HepG2 (cell line): ENCODE measurements at regions not wholly inside any gene's neighbourhood (a gene's known extent, or its start where the extent isn't known, plus 50 kb on each side); places are given as distances from the start of the nearest gene placed in this dataset.

ENCODE experiments used
- ARHGAP35 ChIP-seq: sonication (generic); formaldehyde crosslinking; IDR thresholded peaks from 2 replicates; pipeline ENCODE4 v1.9.0; 2022; ENCODE audit warnings: mild to moderate bottlenecking, inconsistent platforms, moderate library complexity, missing genetic modification reagents, borderline replicate concordance
- ELK4 ChIP-seq: sonication (generic); formaldehyde crosslinking; IDR thresholded peaks from 2 replicates; pipeline ENCODE4 v1.9.0; 2021; ENCODE audit warnings: missing genetic modification reagents, borderline replicate concordance
- GTF3A ChIP-seq: sonication (generic); formaldehyde crosslinking; conservative IDR thresholded peaks from 2 replicates; pipeline ENCODE4 v1.4.0; 2020; ENCODE audit warnings: mild to moderate bottlenecking, missing genetic modification reagents
- HIVEP1 ChIP-seq: sonication (generic); formaldehyde crosslinking; IDR thresholded peaks from 2 replicates; pipeline ENCODE4 v1.4.0; 2020; ENCODE audit warnings: mild to moderate bottlenecking, missing genetic modification reagents
- IKZF5 ChIP-seq: IDR thresholded peaks from 2 replicates; pipeline ENCODE4 v1.6.1; 2018; ENCODE audit warnings: missing genetic modification reagents, mild to moderate bottlenecking, missing compliant biosample characterization
- JUN ChIP-seq: sonication (generic); formaldehyde crosslinking; IDR thresholded peaks from 2 replicates; pipeline ENCODE4 v1.4.0; 2020; ENCODE audit warnings: mild to moderate bottlenecking, missing genetic modification reagents
- PATZ1 ChIP-seq: sonication (generic); formaldehyde crosslinking; IDR thresholded peaks from 2 replicates; pipeline ENCODE4 v1.4.0; 2020; ENCODE audit warnings: missing genetic modification reagents
- STAT6 ChIP-seq: sonication (generic); formaldehyde crosslinking; IDR thresholded peaks from 2 replicates; pipeline ENCODE4 v1.4.0; 2020; ENCODE audit warnings: missing genetic modification reagents, mild to moderate bottlenecking, borderline replicate concordance
- XBP1 ChIP-seq: sonication (generic); formaldehyde crosslinking; IDR thresholded peaks from 2 replicates; pipeline ENCODE4 v1.5.0; 2020; ENCODE audit warnings: missing genetic modification reagents
- ZEB1 ChIP-seq: IDR thresholded peaks from 2 replicates; pipeline ENCODE4 v1.6.1; 2012; ENCODE audit warnings: mild to moderate bottlenecking, low read depth, inconsistent platforms; ENCODE audit not compliant: insufficient replicate concordance
- ZFP36L1 ChIP-seq: sonication (generic); formaldehyde crosslinking; IDR thresholded peaks from 2 replicates; pipeline ENCODE4 v1.8.0; 2022; ENCODE audit warnings: mild to moderate bottlenecking, missing genetic modification reagents, moderate library complexity
- ZIK1 ChIP-seq: sonication (generic); formaldehyde crosslinking; IDR thresholded peaks from 2 replicates; pipeline ENCODE4 v1.5.0; 2020; ENCODE audit warnings: mild to moderate bottlenecking, low read depth, missing genetic modification reagents, borderline replicate concordance
- ZNF143 ChIP-seq: sonication (generic); formaldehyde crosslinking; IDR thresholded peaks from 2 replicates; pipeline ENCODE4 v1.4.0; 2020; ENCODE audit warnings: missing genetic modification reagents
- ZNF282 ChIP-seq: fragments of 450-650 bp; IDR thresholded peaks from 2 replicates; pipeline ENCODE4 v1.6.1; 2018; ENCODE audit not compliant: partially characterized antibody
- ZNF816 ChIP-seq: sonication (generic); formaldehyde crosslinking; IDR thresholded peaks from 2 replicates; pipeline ENCODE4 v1.8.0; 2022; ENCODE audit warnings: missing genetic modification reagents, mild to moderate bottlenecking, borderline replicate concordance
- TF ChIP-seq, protein P1 (sequence below): sonication (generic); formaldehyde crosslinking; IDR thresholded peaks from 2 replicates; pipeline ENCODE4 v1.5.0; 2020; ENCODE audit warnings: missing genetic modification reagents, mild to moderate bottlenecking, borderline replicate concordance
- TF ChIP-seq, protein P2 (sequence below): sonication (generic); formaldehyde crosslinking; IDR thresholded peaks from 2 replicates; pipeline ENCODE4 v1.4.0; 2020; ENCODE audit warnings: missing genetic modification reagents, mild to moderate bottlenecking, borderline replicate concordance

- no peak for TF ChIP-seq ELK4
- TF ChIP-seq ZNF282, result no peak
- TF ChIP-seq, protein P1, sequence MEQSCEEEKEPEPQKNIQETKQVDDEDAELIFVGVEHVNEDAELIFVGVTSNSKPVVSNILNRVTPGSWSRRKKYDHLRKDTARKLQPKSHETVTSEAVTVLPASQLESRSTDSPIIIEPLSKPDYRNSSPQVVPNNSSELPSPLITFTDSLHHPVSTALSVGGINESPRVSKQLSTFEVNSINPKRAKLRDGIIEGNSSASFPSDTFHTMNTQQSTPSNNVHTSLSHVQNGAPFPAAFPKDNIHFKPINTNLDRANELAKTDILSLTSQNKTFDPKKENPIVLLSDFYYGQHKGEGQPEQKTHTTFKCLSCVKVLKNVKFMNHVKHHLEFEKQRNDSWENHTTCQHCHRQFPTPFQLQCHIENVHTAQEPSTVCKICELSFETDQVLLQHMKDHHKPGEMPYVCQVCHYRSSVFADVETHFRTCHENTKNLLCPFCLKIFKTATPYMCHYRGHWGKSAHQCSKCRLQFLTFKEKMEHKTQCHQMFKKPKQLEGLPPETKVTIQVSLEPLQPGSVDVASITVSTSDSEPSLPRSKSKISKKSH, result peak; percentile 55; the same call in 1 of the 2 replicates
- peak; percentile 95 for TF ChIP-seq ZEB1
- no peak for TF ChIP-seq ZIK1 (CRISPR knock-in tag)
- TF ChIP-seq ZFP36L1 (CRISPR knock-in tag), result peak; percentile 33; the same call in 1 of the 2 replicates
- TF ChIP-seq HIVEP1, result no peak
- TF ChIP-seq GTF3A, result no peak
- 0 out of 2 replicates have a peak, but pooled peaks have one; percentile 26 for TF ChIP-seq PATZ1 (CRISPR knock-in tag)
- peak; percentile 41; the same call in 1 of the 2 replicates for TF ChIP-seq IKZF5 (CRISPR knock-in tag)
- TF ChIP-seq, protein P2, sequence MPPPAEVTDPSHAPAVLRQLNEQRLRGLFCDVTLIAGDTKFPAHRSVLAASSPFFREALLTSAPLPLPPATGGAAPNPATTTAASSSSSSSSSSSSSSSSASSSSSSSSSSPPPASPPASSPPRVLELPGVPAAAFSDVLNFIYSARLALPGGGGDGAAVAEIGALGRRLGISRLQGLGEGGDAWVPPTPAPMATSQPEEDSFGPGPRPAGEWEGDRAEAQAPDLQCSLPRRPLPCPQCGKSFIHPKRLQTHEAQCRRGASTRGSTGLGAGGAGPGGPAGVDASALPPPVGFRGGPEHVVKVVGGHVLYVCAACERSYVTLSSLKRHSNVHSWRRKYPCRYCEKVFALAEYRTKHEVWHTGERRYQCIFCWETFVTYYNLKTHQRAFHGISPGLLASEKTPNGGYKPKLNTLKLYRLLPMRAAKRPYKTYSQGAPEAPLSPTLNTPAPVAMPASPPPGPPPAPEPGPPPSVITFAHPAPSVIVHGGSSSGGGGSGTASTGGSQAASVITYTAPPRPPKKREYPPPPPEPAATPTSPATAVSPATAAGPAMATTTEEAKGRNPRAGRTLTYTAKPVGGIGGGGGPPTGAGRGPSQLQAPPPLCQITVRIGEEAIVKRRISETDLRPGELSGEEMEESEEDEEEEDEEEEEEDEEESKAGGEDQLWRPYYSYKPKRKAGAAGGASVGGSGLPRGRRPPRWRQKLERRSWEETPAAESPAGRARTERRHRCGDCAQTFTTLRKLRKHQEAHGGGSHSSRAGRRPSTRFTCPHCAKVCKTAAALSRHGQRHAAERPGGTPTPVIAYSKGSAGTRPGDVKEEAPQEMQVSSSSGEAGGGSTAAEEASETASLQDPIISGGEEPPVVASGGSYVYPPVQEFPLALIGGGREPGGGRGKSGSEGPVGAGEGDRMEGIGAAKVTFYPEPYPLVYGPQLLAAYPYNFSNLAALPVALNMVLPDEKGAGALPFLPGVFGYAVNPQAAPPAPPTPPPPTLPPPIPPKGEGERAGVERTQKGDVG (CRISPR knock-in tag), result no peak
- TF ChIP-seq ARHGAP35 (CRISPR knock-in tag), result no peak
- no peak; the same call in 1 of the 2 replicates for TF ChIP-seq STAT6
- peak; percentile 63; the same call in 1 of the 2 replicates for TF ChIP-seq XBP1 (CRISPR knock-in tag)
- TF ChIP-seq JUN (CRISPR knock-in tag), result 0 out of 2 replicates have a peak, but pooled peaks have one; percentile 67
- TF ChIP-seq ZNF816 (CRISPR knock-in tag), result no peak
- TF ChIP-seq ZNF143, result no peak
Measured at GRCh38 chr1:67552336-67552759, 122.1 kb upstream of the SERBP1 start (continued).
